HAP-1 (cell line): ENCODE measurements at regions not wholly inside any gene's neighbourhood (a gene's known extent, or its start where the extent isn't known, plus 50 kb on each side); places are given as distances from the start of the nearest gene placed in this dataset.

Source experiments
- DNase-seq, 2 experiments: peaks; one replicate each; pipeline ENCODE4 v3.0.0-alpha.2; 2016 to 2020; ENCODE audit warnings: low spot score in 2 of 2
- H3K27me3 ChIP-seq: fragments of 250-450 bp; sonication (Bioruptor Pico); 2 replicates; pipeline ENCODE4 v1.5.1; 2020; ENCODE audit warnings: low read depth, mild to moderate bottlenecking, moderate library complexity
- H3K36me3 ChIP-seq: fragments of 250-450 bp; sonication (Bioruptor Pico); replicated peaks from 2 replicates; pipeline ENCODE4 v1.5.1; 2020; ENCODE audit warnings: mild to moderate bottlenecking
- H3K4me1 ChIP-seq: fragments of 250-450 bp; sonication (Bioruptor Pico); 2 replicates; pipeline ENCODE4 v1.5.1; 2020; ENCODE audit warnings: mild to moderate bottlenecking
- H3K4me3 ChIP-seq: fragments of 250-450 bp; sonication (Bioruptor Pico); 2 replicates; pipeline ENCODE4 v1.5.1; 2020; ENCODE audit warnings: mild to moderate bottlenecking, moderate library complexity
- H3K9me3 ChIP-seq: fragments of 250-450 bp; sonication (Bioruptor Pico); 2 replicates; pipeline ENCODE4 v1.5.1; 2020; ENCODE audit warnings: mild to moderate bottlenecking, moderate library complexity
- in situ Hi-C: fragments of 300-500 bp; cut with MboI; formaldehyde crosslinking; loops from 3 replicates; pipeline ENCODE4 v1.14.3; 2020; ENCODE audit warnings: low sequenced_read_pairs, inconsistent platforms, mixed read lengths

DNA sequence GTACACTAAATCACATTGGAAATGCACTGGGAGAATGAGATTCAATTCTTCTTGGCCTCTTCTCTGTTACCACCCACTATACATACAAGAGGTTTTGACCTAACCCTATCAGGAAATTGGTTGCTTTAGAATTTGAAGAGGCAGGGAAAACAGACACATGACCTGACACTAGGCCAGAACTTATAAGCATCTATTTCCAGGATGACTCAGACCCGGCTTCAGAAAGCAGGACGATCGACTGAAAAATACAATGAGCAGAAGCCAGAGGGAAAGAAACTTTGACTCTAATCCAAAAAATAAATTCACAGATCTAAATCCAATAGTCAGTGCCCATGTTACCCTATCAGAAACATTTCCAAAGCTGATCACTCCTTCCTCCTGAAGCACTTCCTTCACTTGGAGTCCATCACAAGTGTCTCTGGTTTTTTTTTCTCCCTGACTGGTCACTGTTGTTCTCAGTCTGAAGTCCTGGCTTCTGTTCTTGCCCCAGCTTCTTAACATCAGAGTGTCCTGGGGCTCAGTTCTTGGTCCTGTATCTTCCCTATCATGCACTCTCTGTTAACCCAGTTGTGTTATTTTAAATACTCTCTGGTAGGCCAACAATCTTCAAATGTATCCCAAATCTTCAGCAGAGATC, 133.6 kb downstream of the P2RY1 start:
- Histone ChIP-seq H3K4me3 (no peak overlapping the region), H3K27me3 (no peaks in the 10 kb centered on the region), H3K4me1 (no peaks in the 10 kb centered on the region), H3K36me3 (no peaks in the 10 kb centered on the region), H3K9me3 (no peaks in the 10 kb centered on the region)
- in situ Hi-C loops, result no loop called here
- no peak for DNase-seq

DNA sequence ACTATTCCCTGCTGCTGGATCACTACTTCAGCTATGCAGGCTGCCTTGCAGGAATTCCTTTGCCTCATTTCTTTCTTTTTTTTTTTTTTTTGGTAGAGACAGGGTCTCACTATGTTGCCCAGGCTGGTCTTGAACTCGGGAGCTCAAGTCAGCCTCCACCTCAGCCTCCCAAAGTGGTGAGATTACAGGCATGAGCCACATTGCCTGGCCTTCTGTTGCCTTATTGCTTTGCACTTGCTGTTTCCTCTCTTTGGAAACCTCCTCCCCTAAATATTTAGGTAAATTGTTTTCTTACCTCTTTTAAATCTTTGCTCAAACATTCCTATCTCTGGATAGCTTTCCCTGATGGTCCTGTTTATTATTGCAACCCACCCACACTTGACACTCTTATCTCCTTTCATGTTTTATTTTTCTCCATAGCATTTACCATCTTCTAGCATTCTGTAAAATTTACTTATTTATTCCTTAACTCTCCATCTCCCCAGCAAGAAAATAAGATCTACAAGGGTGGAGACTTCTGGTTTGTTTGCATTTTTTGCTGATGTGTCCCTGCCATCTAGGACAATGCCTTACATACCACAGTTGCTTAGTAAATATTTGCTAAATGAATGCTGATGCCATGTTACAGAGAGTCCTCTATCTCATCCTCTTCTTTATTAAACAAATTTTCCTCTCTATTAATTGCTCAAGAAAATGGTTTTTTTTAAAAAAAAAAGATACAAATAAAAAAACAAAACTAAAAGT, 134.8 kb downstream of the P2RY1 start:
- Histone ChIP-seq H3K4me1 (no peaks in the 10 kb centered on the region), H3K36me3 (no peaks in the 10 kb centered on the region), H3K27me3 (no peaks in the 10 kb centered on the region), H3K4me3 (no peak overlapping the region), H3K9me3 (no peaks in the 10 kb centered on the region)
- in situ Hi-C loops, result no loop called here
- no peak for DNase-seq

DNA sequence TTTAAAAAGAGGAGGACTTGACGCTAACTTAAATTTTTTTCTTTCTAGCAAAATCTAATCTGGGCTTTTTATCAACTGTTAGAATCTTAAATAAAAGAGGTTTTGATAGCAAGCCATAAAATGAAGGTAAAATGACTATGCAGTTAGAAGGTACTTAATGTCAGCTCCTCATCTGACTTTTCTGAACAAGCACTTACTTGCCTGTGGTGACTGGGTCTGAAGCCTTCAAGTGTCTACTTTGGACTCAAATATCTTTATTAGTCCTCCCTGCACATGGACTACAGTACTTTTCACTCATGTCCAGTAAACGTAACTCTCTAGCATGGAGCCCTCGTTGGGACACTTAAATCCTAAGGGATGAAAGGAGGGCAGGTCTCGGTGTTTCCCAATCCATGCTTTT, 135.9 kb downstream of the P2RY1 start:
- H3K36me3 ChIP-seq, result no peaks in the 10 kb centered on the region
- DNase-seq, result no peak
- H3K9me3 ChIP-seq, result no peaks in the 10 kb centered on the region
- in situ Hi-C loops, result no loop called here
- no peaks in the 10 kb centered on the region for H3K4me1 ChIP-seq
- H3K4me3 ChIP-seq, result no peak overlapping the region
- H3K27me3 ChIP-seq, result no peaks in the 10 kb centered on the region

DNA sequence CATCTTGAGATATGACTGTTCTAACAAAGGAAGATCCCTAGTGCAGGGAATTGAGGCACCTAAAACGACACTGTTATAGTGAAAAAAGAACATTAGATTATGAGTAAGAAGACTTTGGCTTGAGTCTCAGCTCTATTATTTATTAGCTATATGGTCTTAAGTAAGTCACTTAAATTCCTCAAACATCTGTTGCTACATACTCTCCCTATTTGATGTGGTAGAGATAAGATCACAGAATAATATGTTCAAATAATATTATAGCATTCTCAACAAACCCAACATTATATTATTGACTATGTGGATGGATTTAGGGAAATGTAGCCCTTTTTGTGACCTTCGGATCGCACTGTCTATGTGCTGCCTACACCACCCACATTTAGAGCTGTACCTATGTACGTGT, 136.9 kb downstream of the P2RY1 start:
- H3K36me3 ChIP-seq, result no peaks in the 10 kb centered on the region
- in situ Hi-C loops, result no loop called here
- no peak for DNase-seq
- H3K4me3 ChIP-seq, result no peak overlapping the region
- no peaks in the 10 kb centered on the region for H3K27me3 ChIP-seq
- H3K4me1 ChIP-seq, result no peaks in the 10 kb centered on the region
- H3K9me3 ChIP-seq, result no peaks in the 10 kb centered on the region

DNA sequence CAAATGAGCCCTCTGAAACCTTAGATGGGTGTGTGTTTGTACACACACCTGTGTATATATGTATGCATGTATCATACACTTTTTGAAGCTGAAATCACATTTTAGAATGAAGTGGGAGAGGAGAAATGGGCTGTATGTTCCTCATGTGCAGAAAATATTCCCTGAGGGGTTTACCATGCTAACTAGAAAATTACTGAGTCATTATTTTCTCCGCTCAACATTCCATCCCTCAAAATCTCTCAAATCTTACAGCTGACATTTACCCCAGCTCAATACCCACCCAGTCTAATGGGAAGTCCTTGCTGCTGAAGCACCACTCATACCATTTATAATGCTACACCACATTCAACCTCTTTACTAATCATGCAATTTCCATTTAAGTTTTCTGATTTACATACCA, 138.6 kb downstream of the P2RY1 start:
- H3K27me3 ChIP-seq, result no peaks in the 10 kb centered on the region
- H3K9me3 ChIP-seq, result no peaks in the 10 kb centered on the region
- H3K4me1 ChIP-seq, result no peaks in the 10 kb centered on the region
- no peak for DNase-seq
- in situ Hi-C loops, result no loop called here
- H3K4me3 ChIP-seq, result no peak overlapping the region
- no peaks in the 10 kb centered on the region for H3K36me3 ChIP-seq

DNA sequence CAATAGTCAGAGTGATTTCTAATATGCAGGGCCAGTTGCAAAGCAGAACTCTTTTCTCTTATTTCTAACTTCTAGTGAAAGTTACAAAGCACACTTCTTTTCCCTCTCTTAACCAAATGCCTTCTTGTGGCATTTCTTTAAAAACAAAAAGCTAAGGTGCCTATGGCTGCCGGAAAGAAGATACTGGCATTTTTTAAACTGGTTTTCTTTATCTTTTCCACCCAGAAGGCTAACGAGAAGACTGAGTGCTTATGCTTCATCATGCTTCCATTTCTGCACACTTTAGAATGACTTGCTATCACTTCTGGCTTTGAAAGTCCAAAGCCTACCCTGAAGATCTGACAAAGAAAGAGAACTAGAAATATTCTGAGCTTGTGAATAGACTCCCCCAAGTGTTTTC, 141.3 kb downstream of the P2RY1 start:
- H3K4me1 ChIP-seq, result no peaks in the 10 kb centered on the region
- no peak for DNase-seq
- no peak overlapping the region for H3K4me3 ChIP-seq
- H3K27me3 ChIP-seq, result no peaks in the 10 kb centered on the region
- no peaks in the 10 kb centered on the region for H3K9me3 ChIP-seq
- in situ Hi-C loops, result no loop called here
- H3K36me3 ChIP-seq, result no peaks in the 10 kb centered on the region

DNA sequence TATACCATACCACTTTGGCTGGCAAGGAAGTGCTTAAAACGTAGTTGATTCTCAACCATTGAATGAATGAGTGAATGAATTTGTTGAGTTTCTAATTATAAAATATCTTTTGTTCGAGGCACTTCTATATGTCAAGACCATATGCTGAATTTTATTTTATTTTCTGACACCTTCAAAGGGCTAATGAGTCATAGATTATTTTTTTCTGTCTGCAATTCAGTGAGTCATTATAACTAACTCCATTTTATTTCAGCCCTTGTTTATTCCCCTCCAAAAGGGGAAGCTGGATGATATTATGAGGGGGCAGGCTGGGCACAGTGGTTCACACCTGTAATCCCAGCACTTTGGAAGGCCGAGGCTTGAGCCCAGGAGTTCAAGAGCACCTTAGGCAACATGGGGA, 142.4 kb downstream of the P2RY1 start:
- Histone ChIP-seq H3K36me3 (no peaks in the 10 kb centered on the region), H3K4me3 (no peak overlapping the region), H3K9me3 (no peaks in the 10 kb centered on the region), H3K27me3 (no peaks in the 10 kb centered on the region), H3K4me1 (no peaks in the 10 kb centered on the region)
- no peak for DNase-seq
- in situ Hi-C loops, result no loop called here

DNA sequence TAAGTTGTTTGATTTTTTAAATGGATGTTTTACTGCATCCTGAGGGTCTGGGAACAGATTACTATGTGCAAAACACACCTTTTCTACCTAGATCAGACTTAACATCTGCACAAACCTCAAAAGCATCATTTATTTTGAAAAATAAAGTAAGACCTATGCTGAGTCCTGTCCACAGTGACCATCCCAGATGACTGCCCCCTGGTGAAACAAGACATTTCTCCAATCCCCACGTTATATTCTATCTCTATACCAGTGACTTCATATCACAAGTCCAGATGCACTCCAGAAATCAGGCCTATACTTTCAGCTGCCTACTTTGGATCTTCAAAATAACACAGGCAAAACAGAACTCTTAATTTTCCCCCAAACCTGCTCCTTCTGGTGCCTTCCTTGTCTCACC, 143.2 kb downstream of the P2RY1 start:
- H3K9me3 ChIP-seq, result no peaks in the 10 kb centered on the region
- in situ Hi-C loops, result no loop called here
- DNase-seq, result no peak
- no peaks in the 10 kb centered on the region for H3K36me3 ChIP-seq
- no peaks in the 10 kb centered on the region for H3K27me3 ChIP-seq
- H3K4me3 ChIP-seq, result no peak overlapping the region
- H3K4me1 ChIP-seq, result no peaks in the 10 kb centered on the region

DNA sequence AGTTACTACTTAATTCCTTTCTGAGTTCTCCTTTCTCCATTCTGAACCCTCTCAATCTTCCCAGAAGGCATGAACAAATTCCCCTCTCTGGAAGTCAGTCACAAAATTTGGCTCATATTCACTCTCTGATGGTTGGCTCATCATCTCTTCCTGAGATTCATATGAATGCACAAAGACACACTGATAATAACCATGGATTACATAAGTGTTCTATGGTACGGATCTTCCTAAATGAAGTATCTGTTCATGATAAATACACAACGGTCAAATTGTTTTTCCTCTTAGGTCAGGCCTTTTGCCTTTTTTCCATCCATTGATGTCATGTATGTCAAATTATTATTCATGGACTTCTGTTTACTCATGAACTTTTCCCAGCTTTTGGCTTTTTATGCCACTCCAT, 162.6 kb downstream of the P2RY1 start:
- Histone ChIP-seq H3K9me3 (no peaks in the 10 kb centered on the region), H3K4me1 (peaks cover 11% of the 10 kb centered on the region), H3K4me3 (no peak overlapping the region), H3K36me3 (no peaks in the 10 kb centered on the region), H3K27me3 (no peaks in the 10 kb centered on the region)
- DNase-seq, result no peak
- in situ Hi-C loops, result no loop called here

DNA sequence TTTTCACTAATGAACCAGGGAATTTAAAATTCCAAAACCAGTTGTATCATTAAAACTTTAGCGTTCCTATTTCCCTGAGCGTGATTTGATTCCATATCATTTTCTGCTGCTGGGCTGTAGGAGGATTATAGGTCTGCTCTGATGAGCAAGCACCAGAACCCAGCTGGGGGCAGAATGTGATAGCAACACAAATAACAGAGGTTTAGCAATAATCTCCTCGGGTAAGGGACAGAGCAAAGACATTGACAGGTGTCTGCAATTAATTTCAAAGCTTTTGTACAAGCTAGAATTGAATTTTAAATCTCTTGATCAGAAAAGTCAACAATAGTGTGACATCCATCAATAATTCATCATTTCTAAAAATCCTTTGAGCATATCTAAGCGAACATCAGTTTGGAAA, 163.4 kb upstream of the RAP2B start:
- in situ Hi-C loops, result no loop called here
- H3K9me3 ChIP-seq, result no peaks in the 10 kb centered on the region
- no peaks in the 10 kb centered on the region for H3K36me3 ChIP-seq
- no peak overlapping the region for H3K4me3 ChIP-seq
- H3K27me3 ChIP-seq, result no peaks in the 10 kb centered on the region
- DNase-seq, result no peak
- peaks cover 20% of the 10 kb centered on the region for H3K4me1 ChIP-seq

DNA sequence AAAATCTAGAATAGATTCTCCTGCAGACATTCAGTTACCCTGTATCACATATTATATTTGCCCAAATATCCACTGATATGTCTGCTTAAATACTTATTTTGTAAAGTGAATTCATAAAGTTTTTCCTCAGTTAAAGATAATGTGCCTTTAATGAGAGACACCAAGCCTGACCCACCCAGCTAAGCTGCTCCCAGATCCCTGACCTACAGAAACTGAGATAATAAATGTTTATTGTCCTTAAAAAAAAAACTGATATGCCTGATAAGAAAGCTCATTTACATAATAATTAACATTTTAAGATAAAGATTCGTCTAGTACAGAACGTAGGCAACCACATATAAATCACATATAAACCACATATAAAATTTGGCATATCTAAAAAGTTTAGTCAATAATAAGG, 161.7 kb upstream of the RAP2B start:
- H3K4me3 ChIP-seq, result no peak overlapping the region
- in situ Hi-C loops, result no loop called here
- H3K4me1 ChIP-seq, result peaks cover 23% of the 10 kb centered on the region
- H3K9me3 ChIP-seq, result no peaks in the 10 kb centered on the region
- H3K27me3 ChIP-seq, result no peaks in the 10 kb centered on the region
- H3K36me3 ChIP-seq, result no peaks in the 10 kb centered on the region
- no peak for DNase-seq

DNA sequence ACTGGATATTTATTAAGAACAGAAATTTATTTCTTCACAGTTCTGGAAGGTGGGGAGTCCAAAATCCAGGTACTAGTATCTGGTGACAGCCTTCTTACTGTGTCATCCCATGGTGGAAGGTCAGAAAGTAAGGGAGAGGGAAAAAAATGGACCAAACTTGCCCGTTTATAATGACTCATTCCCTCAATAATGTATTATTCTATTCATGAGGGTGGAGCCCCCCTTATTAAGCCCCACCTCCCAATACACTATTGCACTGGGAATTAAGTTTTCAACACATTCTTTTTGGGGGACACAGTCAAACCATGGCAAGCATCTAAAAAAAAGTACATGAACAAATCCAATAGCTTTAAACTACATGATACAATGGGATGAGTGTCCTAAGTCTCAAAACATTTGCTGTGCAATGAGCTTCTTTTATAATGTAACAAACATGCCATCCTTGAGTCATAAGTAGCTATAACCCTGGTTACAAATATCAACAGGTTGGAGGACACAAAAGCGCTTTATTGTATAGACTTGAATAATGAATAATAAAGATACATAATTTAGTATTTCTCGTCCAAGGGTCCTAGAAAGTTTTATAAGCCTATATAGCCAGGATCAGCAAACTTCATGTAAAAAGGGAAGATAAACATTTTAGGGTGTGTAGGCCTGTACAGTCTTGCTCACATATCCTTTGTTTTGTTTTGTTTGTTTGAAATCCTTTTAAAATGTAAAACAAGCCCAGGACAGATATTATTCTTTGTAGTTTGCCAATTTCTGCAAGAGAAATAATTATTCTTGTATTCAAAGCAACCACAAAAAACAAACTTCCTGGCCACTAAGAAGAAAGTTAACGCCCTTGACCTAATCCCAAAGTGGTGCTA, 160.6 kb upstream of the RAP2B start:
- in situ Hi-C loops, result no loop called here
- peak in 1 of 2 experiments; percentile 44 for DNase-seq
- H3K27me3 ChIP-seq, result no peaks in the 10 kb centered on the region

DNA sequence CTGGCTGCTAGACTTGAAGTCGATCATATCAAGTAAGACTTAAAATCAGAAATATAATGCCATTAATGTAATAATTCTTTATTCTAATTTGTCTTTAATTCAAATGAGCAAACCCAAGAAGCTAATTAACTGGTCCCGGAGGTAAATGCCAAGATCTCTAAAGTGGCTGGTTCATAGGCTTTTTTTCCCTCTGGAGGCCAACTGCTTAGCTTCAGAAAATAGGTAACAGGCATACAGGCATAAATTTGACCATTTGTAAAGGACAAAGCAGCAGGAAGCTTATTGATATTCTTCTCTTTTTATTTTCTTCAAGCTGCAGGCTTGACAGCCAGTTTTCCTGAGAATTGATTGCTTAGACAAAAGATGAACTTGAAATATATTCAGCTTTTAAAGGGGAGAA, 158.6 kb upstream of the RAP2B start:
- DNase-seq, result peak in 1 of 2 experiments; percentile 18
- Histone ChIP-seq H3K36me3 (no peaks in the 10 kb centered on the region), H3K4me1 (peaks cover 23% of the 10 kb centered on the region), H3K27me3 (no peaks in the 10 kb centered on the region), H3K9me3 (no peaks in the 10 kb centered on the region), H3K4me3 (no peak overlapping the region)
- in situ Hi-C loops, result no loop called here

More for the DNA sequence above, 160.6 kb upstream of the RAP2B start:
- Histone ChIP-seq H3K36me3 (no peaks in the 10 kb centered on the region), H3K4me3 (no peak overlapping the region), H3K4me1 (peaks cover 23% of the 10 kb centered on the region), H3K9me3 (no peaks in the 10 kb centered on the region)

DNA sequence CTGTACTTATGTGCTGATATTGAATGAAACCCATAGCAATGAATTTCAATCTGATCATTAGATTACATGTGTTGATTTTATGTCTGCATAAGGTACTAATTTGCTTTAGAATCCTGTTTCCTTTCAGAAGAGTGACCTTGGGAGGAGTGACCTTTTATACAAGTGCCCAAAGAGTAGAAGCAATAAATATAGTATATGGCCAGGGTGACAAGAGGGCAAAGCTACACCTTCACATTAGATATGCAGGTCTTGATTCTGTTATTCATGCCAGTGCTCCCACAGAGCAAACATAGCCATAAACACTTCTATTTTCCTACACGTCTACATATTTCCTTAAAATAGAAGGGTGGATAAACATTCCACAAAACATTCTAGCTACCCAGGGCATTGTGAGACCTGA, 158.2 kb upstream of the RAP2B start:
- no peaks in the 10 kb centered on the region for H3K27me3 ChIP-seq
- H3K4me1 ChIP-seq, result peaks cover 23% of the 10 kb centered on the region
- DNase-seq, result no peak
- in situ Hi-C loops, result no loop called here
- H3K9me3 ChIP-seq, result no peaks in the 10 kb centered on the region
- no peaks in the 10 kb centered on the region for H3K36me3 ChIP-seq
- H3K4me3 ChIP-seq, result no peak overlapping the region
